GM12878 (cell line): ENCODE measurements at regions not wholly inside any gene's neighbourhood (a gene's known extent, or its start where the extent isn't known, plus 50 kb on each side); places are given as distances from the start of the nearest gene placed in this dataset.
A peak's percentile ranks its signal among the peaks of the same experiment; 100 is the strongest.

Experiments used
- BCL3 ChIP-seq: IDR thresholded peaks from 2 replicates; pipeline ENCODE4 v1.6.1; 2011; ENCODE audit warnings: borderline replicate concordance, low read depth, mild to moderate bottlenecking, moderate library complexity, low read length; ENCODE audit not compliant: insufficient read depth, poor library complexity, severe bottlenecking
- DPF2 ChIP-seq: fragments of 450-650 bp; IDR thresholded peaks from 2 replicates; pipeline ENCODE4 v1.6.1; 2017; ENCODE audit warnings: mild to moderate bottlenecking
- E2F8 ChIP-seq: fragments of 450-650 bp; IDR thresholded peaks from 2 replicates; pipeline ENCODE4 v1.6.1; 2018; ENCODE audit warnings: mild to moderate bottlenecking, low read depth, moderate library complexity; ENCODE audit not compliant: partially characterized antibody
- ETV6 ChIP-seq, 2 experiments: fragments of 450-650 bp in 1 of 2; IDR thresholded peaks in 1 of 2; conservative IDR thresholded peaks in 1 of 2; 2 replicates each; pipeline ENCODE4 v1.6.1; 2014; ENCODE audit warnings: antibody characterized with exemption in 1 of 2, borderline replicate concordance in 1 of 2, low read depth in 1 of 2, mild to moderate bottlenecking in 1 of 2, moderate library complexity in 1 of 2
- MEF2B ChIP-seq: fragments of 450-650 bp; IDR thresholded peaks from 2 replicates; pipeline ENCODE4 v1.6.1; 2018; ENCODE audit warnings: mild to moderate bottlenecking, moderate library complexity; ENCODE audit not compliant: partially characterized antibody, poor library complexity, severe bottlenecking
- MLLT1 ChIP-seq: fragments of 450-650 bp; IDR thresholded peaks from 2 replicates; pipeline ENCODE4 v1.6.1; 2016; ENCODE audit warnings: mild to moderate bottlenecking
- POLR2AphosphoS2 ChIP-seq: IDR thresholded peaks from 2 replicates; pipeline ENCODE4 v1.6.1; 2011; ENCODE audit warnings: low read depth, mild to moderate bottlenecking, low read length, improper control_type of control experiment, moderate library complexity
- POLR2AphosphoS5 ChIP-seq: IDR thresholded peaks from 2 replicates; pipeline ENCODE4 v1.6.1; 2011; ENCODE audit warnings: mild to moderate bottlenecking, low read length, inconsistent platforms
- RAD21 ChIP-seq: IDR thresholded peaks from 2 replicates; pipeline ENCODE4 v1.6.1; 2011; ENCODE audit warnings: mild to moderate bottlenecking, low read depth, low read length, moderate library complexity; ENCODE audit not compliant: insufficient read depth
- RCOR1 ChIP-seq: conservative IDR thresholded peaks from 2 replicates; pipeline ENCODE4 v1.6.1; 2012; ENCODE audit warnings: low read depth, low read length, improper control_type of control experiment
- RUNX3 ChIP-seq: IDR thresholded peaks from 2 replicates; pipeline ENCODE4 v1.6.1; 2012; ENCODE audit warnings: low read length, inconsistent platforms
- SUZ12 ChIP-seq: fragments of 200-600 bp; sonication (generic); IDR thresholded peaks from one replicate; pipeline ENCODE4 v1.6.1; 2018; ENCODE audit warnings: antibody characterized with exemption, mild to moderate bottlenecking; ENCODE audit not compliant: unreplicated experiment
- ZNF217 ChIP-seq: fragments of 450-650 bp; IDR thresholded peaks from 2 replicates; pipeline ENCODE4 v1.6.1; 2017; ENCODE audit warnings: antibody characterized with exemption, mild to moderate bottlenecking
- ZNF24 ChIP-seq: fragments of 450-650 bp; IDR thresholded peaks from 2 replicates; pipeline ENCODE4 v1.6.1; 2017; ENCODE audit warnings: antibody characterized with exemption, mild to moderate bottlenecking
- ZNF592 ChIP-seq: fragments of 450-650 bp; IDR thresholded peaks from 2 replicates; pipeline ENCODE4 v1.6.1; 2017; ENCODE audit warnings: mild to moderate bottlenecking, moderate library complexity
- ZNF622 ChIP-seq: fragments of 450-650 bp; IDR thresholded peaks from 2 replicates; pipeline ENCODE4 v1.6.1; 2017; ENCODE audit warnings: mild to moderate bottlenecking, inconsistent platforms
- ZSCAN29 ChIP-seq: fragments of 450-650 bp; IDR thresholded peaks from 2 replicates; pipeline ENCODE4 v1.6.1; 2017; ENCODE audit warnings: mild to moderate bottlenecking, moderate library complexity

GRCh38 chrX:6738518-6739470 lies 203.9 kb upstream of the VCX3A start (continued):
- TF ChIP-seq ZNF592 = peak; percentile 96
- TF ChIP-seq MEF2B = peak; percentile 87
- TF ChIP-seq E2F8 = peak; percentile 48
- TF ChIP-seq POLR2AphosphoS5 = no peak; the same call in 1 of the 2 replicates
- 0 out of 2 replicates have a peak, but pooled peaks have one; percentile 49 for TF ChIP-seq ZSCAN29
- TF ChIP-seq SUZ12 = no peak
- TF ChIP-seq ZNF24 = 0 out of 2 replicates have a peak, but pooled peaks have one; percentile 20
- TF ChIP-seq RAD21 = no peak; the same call in 1 of the 2 replicates
- no peak for TF ChIP-seq ZNF622
- TF ChIP-seq ETV6 (conservative IDR thresholded peaks at IDR 0.05 in 1 of 2, IDR thresholded peaks at IDR 0.05 in 1 of 2; ENCODE audit: borderline replicate concordance in 1 of 2, low read depth in 1 of 2) = peak in 1 of 2 experiments; percentile 88; a peak in 1 of 4 replicates
- TF ChIP-seq RUNX3 = peak; percentile 97
- TF ChIP-seq DPF2 = peak; percentile 92
- peak; percentile 84 for TF ChIP-seq ZNF217
- peak; percentile 82; the same call in 1 of the 2 replicates for TF ChIP-seq MLLT1
- peak; percentile 69 for TF ChIP-seq BCL3
- TF ChIP-seq POLR2AphosphoS2 = no peak
- peak; percentile 77; the same call in 1 of the 2 replicates for TF ChIP-seq RCOR1
